ENCODE measurements at regions not wholly inside any gene's neighbourhood (a gene's known extent, or its start where the extent isn't known, plus 50 kb on each side); places are given as distances from the start of the nearest gene placed in this dataset.
A peak's percentile ranks its signal among the peaks of the same experiment; 100 is the strongest.
"Not testable (repeated sequence)": the region's sequence is repeated elsewhere in the genome, so short reads cannot be mapped to it uniquely, and the experiment has no call there.

- H3K9me3 Mint-ChIP-seq, result peaks cover 0 to 3% of the 10 kb centered on the region in 2 donors
- H3K27ac Mint-ChIP-seq, result no peak overlapping the region
- ATAC-seq (no peak), DNase-seq (no peak)
- no peak overlapping the region for H3K4me3 Mint-ChIP-seq
- no peaks in the 10 kb centered on the region for H3K27me3 Mint-ChIP-seq
- no peaks in the 10 kb centered on the region for H3K4me1 Mint-ChIP-seq
Observed at GRCh38 chr16:82282662-82283061, 112.6 kb upstream of the MPHOSPH6 start.

GRCh38 chr16:82281544-82281943 is 111.5 kb upstream of the MPHOSPH6 start:
- Mint-ChIP-seq H3K9me3 (no peaks in the 10 kb centered on the region), H3K4me3 (no peak overlapping the region), H3K27me3 (no peaks in the 10 kb centered on the region), H3K4me1 (no peaks in the 10 kb centered on the region), H3K27ac (no peak overlapping the region)
- DNase-seq (no peak), ATAC-seq (no peak)

GRCh38 chr16:82280867-82281266 is 110.8 kb upstream of the MPHOSPH6 start:
- H3K4me3 Mint-ChIP-seq, result no peak overlapping the region
- ATAC-seq, result no peak

GRCh38 chr16:82275349-82275748 is 105.3 kb upstream of the MPHOSPH6 start:
- H3K27ac Mint-ChIP-seq, H3K9me3 Mint-ChIP-seq, H3K4me1 Mint-ChIP-seq, DNase-seq, ATAC-seq, H3K4me3 Mint-ChIP-seq: not testable (repeated sequence)
- peaks cover 27% of the 10 kb centered on the region for H3K27me3 Mint-ChIP-seq

More at GRCh38 chr16:82280867-82281266, 110.8 kb upstream of the MPHOSPH6 start:
- DNase-seq, result no peak
- Mint-ChIP-seq H3K4me1 (no peaks in the 10 kb centered on the region), H3K9me3 (no peaks in the 10 kb centered on the region), H3K27ac (no peak overlapping the region), H3K27me3 (no peaks in the 10 kb centered on the region)

GRCh38 chr16:82271636-82272035 is 101.6 kb upstream of the MPHOSPH6 start:
- H3K27ac Mint-ChIP-seq, result no peak overlapping the region

GRCh38 chr16:82267675-82268074 is 97.7 kb upstream of the MPHOSPH6 start:
- H3K4me3 Mint-ChIP-seq, H3K4me1 Mint-ChIP-seq, H3K27ac Mint-ChIP-seq, H3K9me3 Mint-ChIP-seq, DNase-seq, ATAC-seq: not testable (repeated sequence)
- H3K27me3 Mint-ChIP-seq, result peaks cover 21% of the 10 kb centered on the region

More at GRCh38 chr16:82271636-82272035, 101.6 kb upstream of the MPHOSPH6 start:
- ATAC-seq (no peak), DNase-seq (no peak)
- Mint-ChIP-seq H3K4me3 (no peak overlapping the region), H3K4me1 (no peaks in the 10 kb centered on the region), H3K27me3 (peaks cover 39% of the 10 kb centered on the region), H3K9me3 (peaks cover 0 to 5% of the 10 kb centered on the region in 2 donors)

GRCh38 chr16:82265809-82266208 is 95.8 kb upstream of the MPHOSPH6 start:
- H3K27ac Mint-ChIP-seq, result no peak overlapping the region
- H3K4me1 Mint-ChIP-seq, result no peaks in the 10 kb centered on the region
- DNase-seq, result no peak
- ATAC-seq, result no peak
- no peak overlapping the region for H3K4me3 Mint-ChIP-seq
- H3K9me3 Mint-ChIP-seq, result peaks cover 4 to 6% of the 10 kb centered on the region in 2 donors
- H3K27me3 Mint-ChIP-seq, result peaks cover 12% of the 10 kb centered on the region

GRCh38 chr16:82264756-82265155 is 94.7 kb upstream of the MPHOSPH6 start:
- Mint-ChIP-seq H3K4me1 (no peaks in the 10 kb centered on the region), H3K4me3 (no peak overlapping the region), H3K27me3 (peaks cover 12% of the 10 kb centered on the region), H3K27ac (no peak overlapping the region), H3K9me3 (peaks cover 7 to 16% of the 10 kb centered on the region in 2 donors)
- DNase-seq, result no peak
- no peak for ATAC-seq

- peaks cover 7 to 24% of the 10 kb centered on the region in 2 donors for H3K9me3 Mint-ChIP-seq
- H3K27me3 Mint-ChIP-seq, result peaks cover 20% of the 10 kb centered on the region
- no peak overlapping the region for H3K4me3 Mint-ChIP-seq
- H3K27ac Mint-ChIP-seq, result no peak overlapping the region
- DNase-seq (peak; percentile 35 to 42), ATAC-seq (peak; percentile 75)
- no peaks in the 10 kb centered on the region for H3K4me1 Mint-ChIP-seq
Observed at GRCh38 chr16:82263521-82264143, 93.6 kb upstream of the MPHOSPH6 start.

GRCh38 chr16:82262244-82262643 is 92.2 kb upstream of the MPHOSPH6 start:
- Mint-ChIP-seq H3K9me3 (peaks cover 7 to 24% of the 10 kb centered on the region in 2 donors), H3K27me3 (peaks cover 11% of the 10 kb centered on the region), H3K27ac (no peak overlapping the region), H3K4me3 (no peak overlapping the region), H3K4me1 (no peaks in the 10 kb centered on the region)
- DNase-seq (no peak), ATAC-seq (no peak)

GRCh38 chr16:82260212-82260795 is 90.3 kb upstream of the MPHOSPH6 start:
- no peak for ATAC-seq
- H3K27me3 Mint-ChIP-seq, result peaks cover 8% of the 10 kb centered on the region
- no peak overlapping the region for H3K27ac Mint-ChIP-seq
- DNase-seq, result no peak
- no peak overlapping the region for H3K4me3 Mint-ChIP-seq
- peaks cover 7 to 24% of the 10 kb centered on the region in 2 donors for H3K9me3 Mint-ChIP-seq
- H3K4me1 Mint-ChIP-seq, result no peaks in the 10 kb centered on the region

GRCh38 chr16:82259731-82260130 is 89.7 kb upstream of the MPHOSPH6 start:
- Mint-ChIP-seq H3K27me3 (peaks cover 8% of the 10 kb centered on the region), H3K4me3 (no peak overlapping the region), H3K27ac (no peak overlapping the region), H3K9me3 (peaks cover 7 to 24% of the 10 kb centered on the region in 2 donors), H3K4me1 (no peaks in the 10 kb centered on the region)
- no peak for ATAC-seq
- no peak for DNase-seq

- H3K4me1 Mint-ChIP-seq, result no peaks in the 10 kb centered on the region
- no peak overlapping the region for H3K27ac Mint-ChIP-seq
- DNase-seq (no peak), ATAC-seq (no peak)
- peaks cover 7 to 24% of the 10 kb centered on the region in 2 donors for H3K9me3 Mint-ChIP-seq
- H3K4me3 Mint-ChIP-seq, result no peak overlapping the region
- peaks cover 8% of the 10 kb centered on the region for H3K27me3 Mint-ChIP-seq
Observed at GRCh38 chr16:82257990-82258389, 88.0 kb upstream of the MPHOSPH6 start.

- Mint-ChIP-seq H3K27me3 (no peaks in the 10 kb centered on the region), H3K4me3 (no peak overlapping the region), H3K4me1 (no peaks in the 10 kb centered on the region), H3K9me3 (no peaks in the 10 kb centered on the region), H3K27ac (no peak overlapping the region)
- ATAC-seq (no peak), DNase-seq (no peak)
Observed at GRCh38 chr16:82252582-82252981, 82.6 kb upstream of the MPHOSPH6 start.

- ATAC-seq (no peak), DNase-seq (no peak)
- no peaks in the 10 kb centered on the region for H3K27me3 Mint-ChIP-seq
- H3K4me1 Mint-ChIP-seq, result no peaks in the 10 kb centered on the region
- no peak overlapping the region for H3K27ac Mint-ChIP-seq
- no peak overlapping the region for H3K4me3 Mint-ChIP-seq
- H3K9me3 Mint-ChIP-seq, result peaks cover 4 to 12% of the 10 kb centered on the region in 2 donors
Observed at GRCh38 chr16:82248677-82249076, 78.7 kb upstream of the MPHOSPH6 start.

- Mint-ChIP-seq H3K4me1 (no peaks in the 10 kb centered on the region), H3K27me3 (no peaks in the 10 kb centered on the region), H3K9me3 (peaks cover 4 to 16% of the 10 kb centered on the region in 2 donors), H3K27ac (no peak overlapping the region), H3K4me3 (no peak overlapping the region)
- DNase-seq, result no peak
- ATAC-seq, result no peak
Observed at GRCh38 chr16:82248012-82248656, 78.1 kb upstream of the MPHOSPH6 start.
